T follicular helper cell (primary cell): ENCODE measurements at regions not wholly inside any gene's neighbourhood (a gene's known extent, or its start where the extent isn't known, plus 50 kb on each side); places are given as distances from the start of the nearest gene placed in this dataset.

Experiments used
- DNase-seq: peaks from one replicate; pipeline ENCODE4 v3.0.0-alpha.2; 2020; ENCODE audit warnings: low read depth

DNA sequence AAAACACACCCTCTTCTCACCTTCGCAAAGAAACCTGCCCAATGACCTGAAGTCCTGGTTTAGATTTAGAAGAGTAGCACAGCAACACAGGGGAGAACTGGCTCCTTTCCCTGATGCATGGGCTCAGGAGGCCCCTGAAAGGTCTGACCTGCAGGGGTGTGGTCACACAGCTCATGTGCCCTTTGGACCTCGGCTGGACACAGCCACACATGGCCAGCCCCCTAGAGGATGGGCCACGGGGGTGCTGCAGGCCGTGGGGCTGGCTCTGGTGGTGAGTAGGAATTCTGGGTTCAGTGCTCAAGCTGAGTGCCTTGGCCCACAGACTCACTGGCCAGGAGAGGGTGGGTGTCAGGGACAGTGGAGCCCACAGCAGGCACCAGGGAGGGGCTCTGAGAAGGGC lies 118.5 kb upstream of the ADCY1 start:
- no peak for DNase-seq

- no peak for DNase-seq
Measured at GRCh38 chr7:45456105-45456504, 118.1 kb upstream of the ADCY1 start.

- no peak for DNase-seq
Measured at GRCh38 chr7:45456747-45457524, 117.2 kb upstream of the ADCY1 start.

GRCh38 chr7:45457591-45457990 lies 116.6 kb upstream of the ADCY1 start:
- no peak for DNase-seq

- no peak for DNase-seq
Measured at GRCh38 chr7:45459476-45459875, 114.7 kb upstream of the ADCY1 start.

DNA sequence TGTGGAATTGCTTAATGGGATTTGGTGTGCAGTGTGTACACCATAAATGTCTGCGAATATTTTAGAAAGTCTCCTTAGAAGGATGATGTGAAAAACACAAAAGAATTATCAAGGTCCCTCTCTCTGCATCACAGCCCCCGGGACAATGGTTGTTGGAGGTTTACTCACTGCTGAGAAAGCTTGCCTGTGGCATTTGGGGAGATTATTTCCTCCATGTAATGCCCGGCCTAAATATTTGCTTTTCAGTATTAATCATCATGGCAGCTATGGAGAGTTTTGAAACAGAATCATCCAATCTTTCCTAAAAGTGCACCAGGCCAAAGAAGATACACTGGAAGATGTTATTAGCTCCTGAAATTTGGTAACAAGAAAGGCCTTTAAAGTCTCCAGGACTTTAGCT lies 113.8 kb upstream of the ADCY1 start:
- DNase-seq, result no peak

- DNase-seq, result no peak
Measured at GRCh38 chr7:45461026-45461425, 113.1 kb upstream of the ADCY1 start.

DNA sequence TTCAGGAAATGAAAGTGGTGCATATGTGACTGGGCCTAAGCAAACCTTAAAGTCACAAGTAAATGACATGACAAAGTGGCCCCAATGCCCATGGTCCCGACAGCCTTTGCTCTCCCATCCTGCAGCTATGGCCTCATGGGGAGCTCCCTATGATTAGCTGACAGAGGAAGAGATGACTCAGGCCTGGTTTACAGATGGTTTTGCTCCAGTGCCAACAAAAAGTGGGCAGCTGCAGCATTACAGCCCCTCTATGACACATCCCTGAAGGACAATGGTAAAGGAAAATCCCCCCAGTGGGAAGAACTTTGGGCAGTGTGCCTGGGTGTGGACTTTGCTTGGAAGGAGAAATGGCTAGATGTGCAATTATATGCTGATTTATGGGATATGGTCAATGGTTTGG lies 105.1 kb upstream of the ADCY1 start:
- no peak for DNase-seq

DNA sequence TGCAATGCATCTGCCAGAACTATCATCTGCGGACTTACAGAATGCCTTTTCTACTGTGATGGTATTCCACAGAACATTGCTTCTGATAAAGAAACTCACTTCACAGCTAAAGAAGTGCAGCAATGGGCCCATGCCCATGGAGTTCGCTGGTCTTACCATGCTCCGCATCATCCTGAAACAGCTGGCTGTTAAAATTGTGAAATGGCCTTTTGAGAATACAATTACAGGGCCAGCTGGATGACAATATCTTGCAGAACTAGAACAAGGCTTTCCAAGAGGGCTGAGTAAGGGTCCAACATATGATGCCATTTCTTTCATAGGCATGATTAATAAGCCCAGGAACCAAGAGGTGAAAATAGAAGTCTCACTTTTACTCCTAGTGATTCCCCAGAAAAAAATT lies 104.1 kb upstream of the ADCY1 start:
- DNase-seq, result no peak

DNA sequence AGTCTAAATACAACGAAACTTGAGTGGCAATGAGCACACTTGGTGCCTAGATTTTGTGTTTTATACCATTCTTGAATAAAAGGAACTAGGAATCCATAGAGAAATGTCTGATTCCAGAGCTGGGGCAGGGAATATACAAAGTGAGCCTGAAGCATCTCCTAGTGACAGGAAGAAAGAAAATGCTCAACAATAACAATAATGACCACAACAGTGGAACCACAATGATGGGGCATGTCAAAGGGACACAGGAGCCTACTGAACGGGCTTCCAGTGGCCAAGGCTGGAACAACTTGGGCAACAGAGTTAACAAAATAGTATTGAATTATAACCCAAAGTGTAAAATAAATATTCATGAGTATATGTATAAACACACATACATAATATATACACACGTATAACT lies 94.4 kb upstream of the ADCY1 start:
- DNase-seq, result no peak

- no peak for DNase-seq
Measured at GRCh38 chr7:45482451-45482850, 91.7 kb upstream of the ADCY1 start.

GRCh38 chr7:45484094-45484493 lies 90.1 kb upstream of the ADCY1 start:
- no peak for DNase-seq

DNA sequence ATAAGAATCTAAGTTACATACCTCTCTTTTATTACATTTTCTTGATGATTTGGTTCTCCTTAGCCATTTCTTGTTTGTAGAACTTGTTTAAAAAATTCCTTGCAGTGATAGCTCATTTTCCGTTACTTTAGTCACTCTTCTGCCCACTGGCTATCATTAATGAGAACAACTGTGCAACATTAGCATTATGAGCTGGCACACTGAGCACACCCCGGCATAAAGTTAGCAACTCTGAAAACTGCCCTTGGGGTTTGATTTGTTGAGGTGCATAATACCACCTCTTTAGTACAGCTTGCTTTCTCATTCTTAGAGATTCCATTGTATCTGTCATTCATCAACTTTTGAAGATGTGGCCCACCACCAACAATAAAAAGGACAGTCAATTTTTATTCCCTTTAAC lies 87.6 kb upstream of the ADCY1 start:
- no peak for DNase-seq

GRCh38 chr7:45494885-45495284 lies 79.3 kb upstream of the ADCY1 start:
- DNase-seq, result no peak

DNA sequence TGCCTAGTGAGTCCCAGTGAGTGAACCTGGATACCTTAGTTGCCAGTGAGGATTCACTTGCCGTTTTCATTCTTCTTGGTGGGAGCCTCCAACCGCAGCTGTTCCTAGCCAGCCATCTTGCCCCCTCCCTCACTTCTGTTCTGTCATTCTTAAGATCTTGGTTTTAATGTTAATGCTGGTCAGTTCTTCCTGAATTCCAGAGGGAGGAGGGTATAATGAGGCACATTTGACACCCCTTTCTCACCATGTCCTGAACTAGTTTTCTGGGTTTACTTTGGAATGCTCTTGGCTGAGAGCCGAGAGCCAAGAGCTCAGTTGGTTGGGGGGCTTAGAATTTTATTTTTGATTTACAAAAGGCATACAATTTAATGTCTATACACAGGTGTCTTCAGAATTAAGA lies 78.5 kb upstream of the ADCY1 start:
- DNase-seq, result no peak

- DNase-seq, result no peak
Measured at GRCh38 chr7:45500257-45500656, 73.9 kb upstream of the ADCY1 start.

GRCh38 chr7:45501791-45502190 lies 72.4 kb upstream of the ADCY1 start:
- no peak for DNase-seq

GRCh38 chr7:45506059-45506458 lies 68.1 kb upstream of the ADCY1 start:
- DNase-seq, result no peak

- DNase-seq, result no peak
Measured at GRCh38 chr7:45509222-45509621, 64.9 kb upstream of the ADCY1 start.

DNA sequence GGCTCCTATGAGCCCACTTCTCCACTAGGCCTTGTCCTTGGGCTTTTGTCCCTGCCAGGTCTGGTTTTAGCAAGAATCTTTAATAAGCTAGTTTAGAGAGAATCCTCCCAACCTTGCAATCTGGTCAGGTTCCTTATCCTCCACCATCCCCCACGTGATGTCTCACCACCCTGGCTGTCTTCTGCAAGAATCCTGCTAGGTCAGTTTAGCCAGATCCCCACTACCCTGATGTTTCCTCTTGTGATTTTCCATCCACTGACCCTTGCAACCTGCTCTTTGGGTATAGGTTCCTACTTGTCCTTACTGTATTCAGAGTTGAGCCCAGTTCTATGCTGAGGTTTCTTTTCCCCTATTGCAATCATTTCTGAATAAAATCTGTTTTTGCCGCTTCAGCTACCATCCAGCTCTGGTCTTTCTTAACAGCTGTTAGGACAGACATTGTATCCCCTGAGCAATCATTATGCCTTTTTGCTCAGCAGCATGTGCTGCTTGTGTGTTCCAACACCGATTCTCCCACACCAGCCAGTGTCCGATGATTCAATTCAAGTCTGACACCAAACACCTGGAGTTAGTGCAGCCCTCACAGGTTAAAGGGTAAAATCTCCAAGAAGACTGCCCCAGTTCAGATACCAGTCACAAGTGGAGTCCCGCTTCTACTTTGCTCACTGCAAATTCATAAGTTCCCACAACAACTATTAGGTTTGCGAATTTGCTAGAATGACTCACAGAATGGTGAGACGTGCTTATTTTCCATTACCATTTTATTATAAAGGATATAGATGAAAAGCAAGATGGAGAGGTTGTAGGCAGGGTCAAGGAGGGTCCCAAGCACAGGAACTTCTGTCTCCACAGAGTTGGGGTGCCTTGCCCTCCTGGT lies 62.2 kb upstream of the ADCY1 start:
- DNase-seq, result no peak

DNA sequence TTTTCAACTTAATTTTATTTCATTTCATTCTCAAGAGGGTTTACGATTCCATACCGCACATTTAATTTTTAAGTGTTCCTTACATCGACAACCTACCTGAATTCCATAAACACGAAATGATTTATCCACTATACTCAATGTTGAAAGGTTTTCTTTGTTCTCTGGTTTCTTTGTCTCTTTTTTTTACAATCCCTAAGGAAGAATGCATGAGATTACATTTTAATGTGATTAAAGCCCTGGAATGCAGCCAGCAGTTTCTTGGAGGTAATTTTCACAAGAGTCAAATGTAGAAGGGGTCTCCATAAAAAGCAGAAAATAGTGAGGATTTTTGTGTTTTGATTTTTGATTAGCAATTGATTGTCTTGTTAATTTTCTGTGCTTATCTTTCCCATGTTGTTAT lies 59.2 kb upstream of the ADCY1 start:
- no peak for DNase-seq

DNA sequence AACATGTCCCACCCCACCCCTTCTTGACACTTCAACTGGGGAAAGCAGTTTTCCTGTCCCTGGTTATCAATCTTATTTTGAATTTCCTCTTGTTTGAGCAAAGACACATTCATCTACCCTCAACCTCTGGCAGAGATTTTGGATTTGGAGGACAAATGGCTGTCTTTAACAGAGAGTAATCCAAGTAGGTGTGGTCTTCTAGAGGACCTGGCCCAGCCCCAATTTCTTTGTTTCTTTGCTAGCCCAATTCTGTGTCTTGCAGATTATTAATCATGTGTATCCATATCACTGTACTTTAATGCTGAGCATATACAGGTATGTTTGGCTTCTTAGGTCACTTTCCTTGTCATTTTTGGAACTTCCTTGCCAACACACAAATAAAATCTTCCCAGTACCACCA lies 58.8 kb upstream of the ADCY1 start:
- no peak for DNase-seq
